Endothelial cell of umbilical vein (primary cell): ENCODE measurements at regions not wholly inside any gene's neighbourhood (a gene's known extent, or its start where the extent isn't known, plus 50 kb on each side); places are given as distances from the start of the nearest gene placed in this dataset.

Experiments
- POLR2AphosphoS5 ChIP-seq: IDR thresholded peaks from 2 replicates; pipeline ENCODE4 v1.6.1; 2012; ENCODE audit warnings: low read depth, mild to moderate bottlenecking, control low read depth, low read length, moderate library complexity; ENCODE audit not compliant: insufficient read depth
- TF ChIP-seq, protein P1 (sequence below): IDR thresholded peaks from 2 replicates; pipeline ENCODE4 v1.6.1; 2011; ENCODE audit not compliant: insufficient read depth, insufficient read length
- TF ChIP-seq, protein P2 (sequence below), 2 donors: IDR thresholded peaks; 1 replicate in 1 of 2; 2 replicates in 1 of 2; pipeline ENCODE4 v1.5.1; 2011; ENCODE audit warnings: low read length in 2 of 2, mild to moderate bottlenecking in 2 of 2, moderate library complexity in 2 of 2, control low read depth in 1 of 2, inconsistent platforms in 1 of 2, low read depth in 1 of 2; ENCODE audit not compliant: insufficient read depth in 1 of 2; ENCODE audit errors: extremely low read depth in 1 of 2

DNA sequence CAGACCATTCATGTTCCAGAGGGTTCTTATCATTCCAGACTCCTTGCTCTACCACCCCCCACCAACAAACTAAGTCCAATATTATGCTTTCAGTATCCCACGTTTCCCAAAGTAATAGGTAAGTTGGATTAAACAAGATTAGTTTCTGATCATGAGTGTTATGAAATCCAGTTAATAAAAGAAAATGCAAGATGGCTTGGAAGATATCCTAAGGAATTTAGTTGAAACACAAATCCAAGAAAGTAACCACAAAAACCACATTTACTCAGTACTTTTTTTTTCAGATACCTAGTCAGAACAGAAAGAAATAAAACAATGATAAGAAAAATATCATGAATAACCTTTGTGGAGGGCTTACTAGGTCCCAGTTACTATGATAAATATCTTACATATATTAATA lies 119.4 kb upstream of the MIR17HG start:
- TF ChIP-seq, protein P1, sequence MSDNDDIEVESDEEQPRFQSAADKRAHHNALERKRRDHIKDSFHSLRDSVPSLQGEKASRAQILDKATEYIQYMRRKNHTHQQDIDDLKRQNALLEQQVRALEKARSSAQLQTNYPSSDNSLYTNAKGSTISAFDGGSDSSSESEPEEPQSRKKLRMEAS: no peak
- TF ChIP-seq POLR2AphosphoS5: no peak
- TF ChIP-seq, protein P2, sequence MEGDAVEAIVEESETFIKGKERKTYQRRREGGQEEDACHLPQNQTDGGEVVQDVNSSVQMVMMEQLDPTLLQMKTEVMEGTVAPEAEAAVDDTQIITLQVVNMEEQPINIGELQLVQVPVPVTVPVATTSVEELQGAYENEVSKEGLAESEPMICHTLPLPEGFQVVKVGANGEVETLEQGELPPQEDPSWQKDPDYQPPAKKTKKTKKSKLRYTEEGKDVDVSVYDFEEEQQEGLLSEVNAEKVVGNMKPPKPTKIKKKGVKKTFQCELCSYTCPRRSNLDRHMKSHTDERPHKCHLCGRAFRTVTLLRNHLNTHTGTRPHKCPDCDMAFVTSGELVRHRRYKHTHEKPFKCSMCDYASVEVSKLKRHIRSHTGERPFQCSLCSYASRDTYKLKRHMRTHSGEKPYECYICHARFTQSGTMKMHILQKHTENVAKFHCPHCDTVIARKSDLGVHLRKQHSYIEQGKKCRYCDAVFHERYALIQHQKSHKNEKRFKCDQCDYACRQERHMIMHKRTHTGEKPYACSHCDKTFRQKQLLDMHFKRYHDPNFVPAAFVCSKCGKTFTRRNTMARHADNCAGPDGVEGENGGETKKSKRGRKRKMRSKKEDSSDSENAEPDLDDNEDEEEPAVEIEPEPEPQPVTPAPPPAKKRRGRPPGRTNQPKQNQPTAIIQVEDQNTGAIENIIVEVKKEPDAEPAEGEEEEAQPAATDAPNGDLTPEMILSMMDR (IDR thresholded peaks at IDR 0.05; ENCODE audit: extremely low read depth in 1 of 2, insufficient read depth in 1 of 2, low read depth in 1 of 2, low read length in 2 of 2): no peak
